Natural killer cell (primary cell): ENCODE measurements at regions not wholly inside any gene's neighbourhood (a gene's known extent, or its start where the extent isn't known, plus 50 kb on each side); places are given as distances from the start of the nearest gene placed in this dataset.

ENCODE experiments used
- ATAC-seq, 3 donors: fragments of 150-1000 bp in 2 of 3; fragments of 200-7000 bp in 1 of 3; cut with Tn5 transposase; 1 replicate in 1 of 3; 2 replicates in 2 of 3; pipeline ENCODE4 v1.10.0; 2021; ENCODE audit warnings: mild to moderate bottlenecking in 2 of 3, moderate library complexity in 2 of 3
- DNase-seq, 2 donors: peaks; one replicate each; pipeline versions ENCODE4 v3.0.0 to v3.0.0-alpha.2; 2013 to 2021; ENCODE audit warnings: mixed read lengths in 1 of 2
- H3K27ac ChIP-seq: one replicate; pipeline ENCODE4 v1.5.1; 2013; ENCODE audit warnings: mild to moderate bottlenecking, low read length
- H3K27me3 ChIP-seq: one replicate; pipeline ENCODE4 v1.6.1; 2013; ENCODE audit warnings: low read length; ENCODE audit not compliant: control insufficient read depth, insufficient read depth
- H3K36me3 ChIP-seq: one replicate; pipeline ENCODE4 v1.6.1; 2013; ENCODE audit warnings: low read length; ENCODE audit not compliant: control insufficient read depth, insufficient read depth
- H3K4me1 ChIP-seq: one replicate; pipeline ENCODE4 v1.6.1; 2013; ENCODE audit warnings: low read length; ENCODE audit not compliant: control insufficient read depth, insufficient read depth
- H3K4me3 ChIP-seq: one replicate; pipeline ENCODE4 v1.5.1; 2013; ENCODE audit warnings: low read length
- H3K9me3 ChIP-seq: one replicate; pipeline ENCODE4 v1.6.1; 2013; ENCODE audit warnings: low read length; ENCODE audit not compliant: control insufficient read depth, insufficient read depth
- H3K27ac Mint-ChIP-seq, 2 donors: one replicate each; pipeline ENCODE4 v1.8.0; 2022; ENCODE audit warnings: mild to moderate bottlenecking in 2 of 2, mixed read lengths in 2 of 2, moderate library complexity in 1 of 2
- H3K27me3 Mint-ChIP-seq, 2 donors: one replicate each; pipeline ENCODE4 v1.8.0; 2022; ENCODE audit warnings: low read depth in 2 of 2, mixed read lengths in 2 of 2
- H3K36me3 Mint-ChIP-seq: one replicate; pipeline ENCODE4 v1.8.0; 2022; ENCODE audit warnings: mixed read lengths
- H3K4me1 Mint-ChIP-seq, 2 donors: one replicate each; pipeline ENCODE4 v1.8.0; 2022; ENCODE audit warnings: mixed read lengths in 2 of 2
- H3K4me3 Mint-ChIP-seq: one replicate; pipeline ENCODE4 v1.8.0; 2022; ENCODE audit warnings: mild to moderate bottlenecking, moderate library complexity, mixed read lengths
- H3K9me3 Mint-ChIP-seq, 2 donors: one replicate each; pipeline ENCODE4 v1.8.0; 2022; ENCODE audit warnings: mixed read lengths in 2 of 2
- CTCF ChIP-seq: fragments of 200-600 bp; IDR thresholded peaks from one replicate; pipeline ENCODE4 v1.8.0; 2022; ENCODE audit warnings: antibody characterized with exemption
- WGBS: methylation state at CpG from one replicate; pipeline ENCODE4 v1.1.7; 2013; ENCODE audit warnings: missing lambda C conversion rate; ENCODE audit not compliant: insufficient coverage; 5-methylcytosine and 5-hydroxymethylcytosine counted together
- intact Hi-C: fragments of 100-400 bp; cut with micrococcal nuclease; formaldehyde crosslinking; loops from one replicate; pipeline ENCODE4 v1.14.2; 2022

- H3K27me3 ChIP-seq, result peaks cover 16% of the 10 kb centered on the region
- no peak overlapping the region for H3K4me3 ChIP-seq
- no peak overlapping the region for H3K27ac ChIP-seq
- H3K36me3 ChIP-seq, result no peaks in the 10 kb centered on the region
- H3K9me3 Mint-ChIP-seq, result no peaks in the 10 kb centered on the region
- no peak for TF ChIP-seq CTCF
- H3K4me3 Mint-ChIP-seq, result no peak overlapping the region
- H3K36me3 Mint-ChIP-seq, result no peaks in the 10 kb centered on the region
- H3K4me1 Mint-ChIP-seq, result peaks cover 10 to 11% of the 10 kb centered on the region in 2 donors
- no peak overlapping the region for H3K27ac Mint-ChIP-seq
- ATAC-seq, result no peak
- no peaks in the 10 kb centered on the region for H3K9me3 ChIP-seq
- intact Hi-C loops, result no loop called here
- peak in 1 of 2 donors; percentile 51 for DNase-seq
- WGBS, result 18% methylated on average over 3 of the region's 5 CpGs
- peaks cover 13 to 31% of the 10 kb centered on the region in 2 donors for H3K27me3 Mint-ChIP-seq
- peaks cover 11% of the 10 kb centered on the region for H3K4me1 ChIP-seq
Observed at GRCh38 chr5:50958852-50959457, 292.5 kb downstream of the PARP8 start.

- ATAC-seq (peak; percentile 59 to 78 (median 66)), DNase-seq (peak; percentile 32 to 72)
- WGBS, result under 1% methylated on average over 41 of the region's 44 CpGs
- intact Hi-C loops, result loop anchor here (5.0 kb wide), 1 partner anchor 1599 kb away; no protein-coding TSS in a partner anchor
- Mint-ChIP-seq H3K4me1 (peaks cover 28 to 35% of the 10 kb centered on the region in 2 donors), H3K27me3 (peaks cover 48 to 62% of the 10 kb centered on the region in 2 donors), H3K9me3 (no peaks in the 10 kb centered on the region), H3K36me3 (peaks cover 4% of the 10 kb centered on the region), H3K4me3 (peak overlapping the region; percentile 72), H3K27ac (no peak overlapping the region)
- no peak overlapping the region for H3K27ac ChIP-seq
- H3K36me3 ChIP-seq, result no peaks in the 10 kb centered on the region
- peaks cover 29% of the 10 kb centered on the region for H3K4me1 ChIP-seq
- TF ChIP-seq CTCF, result peak; percentile 56
- H3K27me3 ChIP-seq, result peaks cover 48% of the 10 kb centered on the region
- H3K9me3 ChIP-seq, result peaks cover 3% of the 10 kb centered on the region
- H3K4me3 ChIP-seq, result peak overlapping the region; percentile 24
Observed at GRCh38 chr5:50962934-50963872, 296.8 kb downstream of the PARP8 start.

- Mint-ChIP-seq H3K36me3 (peaks cover 12% of the 10 kb centered on the region), H3K4me1 (peaks cover 35 to 44% of the 10 kb centered on the region in 2 donors), H3K4me3 (peak overlapping the region; percentile 37), H3K27ac (no peak overlapping the region), H3K27me3 (peaks cover 57 to 68% of the 10 kb centered on the region in 2 donors), H3K9me3 (no peaks in the 10 kb centered on the region)
- no peak for ATAC-seq
- Histone ChIP-seq H3K27me3 (peaks cover 57% of the 10 kb centered on the region), H3K27ac (no peak overlapping the region), H3K36me3 (no peaks in the 10 kb centered on the region), H3K9me3 (peaks cover 3% of the 10 kb centered on the region), H3K4me1 (peaks cover 37% of the 10 kb centered on the region), H3K4me3 (no peak overlapping the region)
- no peak for TF ChIP-seq CTCF
- WGBS, result 10% methylated on average over 33 of the region's 33 CpGs
- intact Hi-C loops, result loop anchor here (5.0 kb wide), 1 partner anchor 1598 kb away; no protein-coding TSS in a partner anchor
- peak in 1 of 2 donors; percentile 11 for DNase-seq
Observed at GRCh38 chr5:50963971-50964745, 297.7 kb downstream of the PARP8 start.
